Pons (tissue), 1 donor: ENCODE measurements at regions not wholly inside any gene's neighbourhood (a gene's known extent, or its start where the extent isn't known, plus 50 kb on each side); places are given as distances from the start of the nearest gene placed in this dataset.

Source experiments
- DNase-seq: peaks from one replicate; pipeline ENCODE4 v3.0.0-alpha.2; 2016; ENCODE audit warnings: low spot score

DNA sequence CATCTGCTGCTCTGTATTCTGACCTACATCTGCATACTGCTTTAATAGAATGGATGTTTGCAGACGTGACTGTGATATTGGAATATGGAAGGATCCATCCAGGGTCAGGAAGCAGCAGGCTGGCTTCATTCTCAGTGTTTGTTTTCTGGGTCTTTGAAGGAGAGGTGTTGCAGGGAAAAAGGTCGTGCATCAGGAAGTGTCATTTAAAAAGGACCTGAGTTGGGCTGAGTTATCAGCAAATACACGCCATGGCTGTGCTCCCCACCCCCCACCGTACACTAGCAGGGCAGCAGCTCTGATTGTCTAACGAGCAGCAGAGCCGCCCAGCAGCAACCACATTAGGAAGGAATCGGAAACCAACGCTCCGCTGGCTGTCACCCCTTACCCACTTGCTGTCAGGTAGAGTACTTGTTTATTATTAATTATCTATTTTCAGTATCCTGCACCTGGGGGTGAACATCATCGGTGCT, 63.1 kb upstream of the STEAP1B start:
- no peak for DNase-seq

GRCh38 chr7:22561895-22562593, 62.1 kb upstream of the STEAP1B start:
- no peak for DNase-seq

GRCh38 chr7:22561321-22561811, 61.4 kb upstream of the STEAP1B start:
- DNase-seq: no peak

DNA sequence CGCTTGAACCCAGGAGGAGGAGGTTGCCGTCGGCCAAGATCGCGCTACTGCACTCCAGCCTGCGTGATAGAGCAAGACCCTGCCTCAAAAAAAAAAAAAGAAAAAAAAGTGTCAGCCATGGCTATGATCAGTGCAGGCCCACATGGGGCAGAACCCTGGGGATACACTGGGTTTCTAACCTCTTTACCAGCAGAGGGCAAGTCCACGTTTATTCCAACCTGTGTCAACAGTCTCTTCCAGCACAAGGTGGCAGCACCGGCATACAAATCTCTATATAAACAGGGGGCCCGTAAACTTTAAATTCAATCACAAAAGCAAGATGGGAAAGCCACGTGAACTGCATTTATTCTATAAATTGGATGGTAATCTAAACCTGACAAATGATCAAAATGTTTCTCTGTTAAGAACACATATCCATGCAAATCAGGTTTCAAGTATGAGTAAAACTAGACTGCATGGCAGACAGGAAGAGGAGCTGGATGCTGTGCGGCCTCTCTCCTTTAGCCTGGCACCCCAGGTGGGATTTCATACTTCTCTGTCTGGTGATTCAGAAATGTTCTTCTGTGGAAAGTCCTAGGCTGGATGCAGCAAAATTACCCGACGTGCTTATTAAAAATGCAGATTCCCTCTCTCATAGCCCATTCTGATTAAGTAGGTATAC, 60.0 kb upstream of the STEAP1B start:
- DNase-seq: peak; percentile 90

- no peak for DNase-seq
Observed at GRCh38 chr7:22557167-22557566, 57.2 kb upstream of the STEAP1B start.

DNA sequence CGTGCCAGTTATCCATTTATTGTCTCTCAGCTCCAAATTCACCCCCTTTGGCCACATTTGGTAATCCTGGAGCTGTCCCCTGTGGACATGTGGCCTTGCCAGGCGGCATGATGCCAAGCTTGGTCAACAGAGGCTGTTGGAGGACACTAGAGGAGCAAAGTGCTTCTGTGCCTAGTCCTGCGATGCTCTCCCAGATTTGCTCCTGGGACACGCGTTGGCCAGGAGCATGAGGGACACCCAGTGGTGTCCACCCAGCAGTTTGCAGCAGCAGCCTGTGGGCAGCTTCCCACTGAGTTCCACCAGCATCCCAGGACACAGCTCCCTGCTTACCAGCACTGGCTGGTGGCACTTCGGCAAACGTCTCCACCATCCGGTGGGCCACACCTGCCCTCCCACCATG, 55.5 kb upstream of the STEAP1B start:
- no peak for DNase-seq

- no peak for DNase-seq
Observed at GRCh38 chr7:22554184-22554583, 54.2 kb upstream of the STEAP1B start.

DNA sequence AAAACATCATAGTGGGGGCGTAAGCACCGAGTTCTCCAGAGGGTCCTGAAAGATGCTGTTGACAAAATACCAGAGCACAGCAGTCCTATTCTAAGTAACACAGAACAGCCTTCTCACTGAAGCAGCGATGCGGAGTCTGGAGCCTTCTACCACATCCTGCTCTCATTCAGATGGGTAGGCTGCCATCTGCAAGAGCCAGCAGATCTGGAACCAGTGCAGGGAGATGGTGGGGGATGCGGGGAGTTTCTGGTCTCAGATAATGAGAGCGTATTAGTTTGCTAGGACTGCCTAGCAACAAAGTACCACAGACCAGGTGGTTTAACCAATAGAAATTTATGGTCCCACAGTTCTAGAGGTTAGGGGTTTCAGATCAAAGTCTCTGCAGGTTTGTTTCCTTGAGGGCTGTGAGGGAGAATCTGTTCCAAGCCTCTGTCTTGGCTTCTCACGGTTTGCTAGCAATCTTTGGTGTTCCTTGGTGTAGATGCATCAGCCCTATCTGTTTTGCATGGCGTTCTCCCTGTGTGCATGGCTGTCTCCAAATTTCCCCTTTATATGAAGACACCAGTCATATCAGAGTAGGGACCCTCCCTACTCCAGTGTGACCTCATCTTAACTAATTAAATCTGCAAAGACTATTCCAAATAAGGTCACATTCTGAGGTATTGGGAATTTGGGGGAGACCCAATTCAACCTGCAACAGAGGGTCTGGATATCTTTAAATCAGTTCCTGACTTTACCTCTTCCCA, 52.0 kb upstream of the STEAP1B start:
- no peak for DNase-seq

- DNase-seq: no peak
Observed at GRCh38 chr7:22550514-22551030, 50.6 kb upstream of the STEAP1B start.

DNA sequence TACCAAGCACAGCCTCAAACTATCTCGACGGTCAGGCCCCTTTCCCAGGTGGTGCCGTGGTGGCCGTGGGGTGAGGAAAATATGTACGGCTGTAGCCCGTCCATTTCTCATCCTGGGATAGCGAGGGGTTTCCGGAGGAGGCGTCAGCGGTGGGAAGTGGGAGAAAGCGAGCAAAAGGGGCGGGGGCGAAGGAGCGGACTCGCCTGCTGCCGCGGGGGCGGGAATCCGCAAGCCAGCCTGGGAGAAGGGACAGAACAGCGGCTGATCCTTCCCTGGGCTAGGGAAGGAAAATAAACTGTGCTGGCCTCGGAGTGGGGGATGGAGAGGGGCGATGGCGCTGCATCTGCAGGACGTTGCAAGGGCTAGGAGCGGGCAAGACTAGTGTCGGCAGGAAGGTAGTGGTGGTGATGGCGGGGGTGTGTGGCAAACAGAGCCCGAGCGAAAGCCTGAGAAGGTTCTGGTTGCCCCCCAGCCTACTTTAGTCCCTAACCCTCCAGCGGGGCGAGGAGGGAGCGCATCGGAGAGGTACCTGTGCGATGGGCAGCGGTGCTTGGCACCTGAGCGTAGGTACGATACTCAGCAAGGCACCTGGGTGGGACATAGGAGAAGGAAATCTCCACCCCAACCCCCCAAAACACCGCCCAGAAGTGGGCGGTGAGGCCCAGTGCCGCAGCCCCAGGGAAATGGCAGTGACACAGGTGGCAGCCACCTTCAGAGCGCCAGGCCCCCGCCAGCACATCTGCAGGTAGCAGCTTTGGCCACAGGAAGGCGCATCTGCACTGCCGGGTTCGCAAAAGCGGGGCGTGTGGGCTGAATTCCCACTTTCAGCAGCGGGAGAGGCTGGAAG, 49.9 kb upstream of the STEAP1B start:
- no peak for DNase-seq
